RWPE1 (cell line): ENCODE measurements at regions not wholly inside any gene's neighbourhood (a gene's known extent, or its start where the extent isn't known, plus 50 kb on each side); places are given as distances from the start of the nearest gene placed in this dataset.

Source experiments
- CTCF ChIA-PET: fragments of 350-600 bp; sonication (Branson Sonifier 250); formaldehyde crosslinking; extraction: SDS; loops from one replicate; lab custom pipeline; 2021; lab: Yijun Ruan, JAX
- POLR2A ChIA-PET: fragments of 400-600 bp; formaldehyde crosslinking; extraction: SDS; loops from one replicate; lab custom pipeline; 2020; ENCODE audit warnings: antibody characterized with exemption; ENCODE audit not compliant: low non-redundant PET; lab: Yijun Ruan, JAX
- DNase-seq: peaks from one replicate; pipeline ENCODE4 v3.0.0; 2012; ENCODE audit warnings: low spot score
- H3K27ac ChIP-seq: fragments of 450-650 bp; 2 replicates; pipeline ENCODE4 v1.5.1; 2017
- CTCF ChIP-seq: fragments of 450-650 bp; conservative IDR thresholded peaks from 2 replicates; pipeline ENCODE4 v1.5.1; 2017; ENCODE audit warnings: low read depth, mild to moderate bottlenecking

GRCh38 chr7:69198250-69198649 is 400.0 kb upstream of the AUTS2 start:
- CTCF ChIA-PET, result no interaction called here
- no peak for TF ChIP-seq CTCF
- POLR2A ChIA-PET, result no interaction called here
- no peak for DNase-seq
- no peak overlapping the region for H3K27ac ChIP-seq

- CTCF ChIA-PET, result no interaction called here
- no peak for DNase-seq
- POLR2A ChIA-PET, result no interaction called here
- TF ChIP-seq CTCF, result no peak
- H3K27ac ChIP-seq, result no peak overlapping the region
These were observed 399.2 kb upstream of the AUTS2 start for GRCh38 chr7:69199041-69199440.

GRCh38 chr7:69199661-69200060 is 398.6 kb upstream of the AUTS2 start:
- ChIA-PET CTCF (no interaction called here), POLR2A (no interaction called here)
- H3K27ac ChIP-seq, result no peak overlapping the region

GRCh38 chr7:69203871-69204270 is 394.4 kb upstream of the AUTS2 start:
- CTCF ChIA-PET, result no interaction called here
- POLR2A ChIA-PET, result no interaction called here

More at GRCh38 chr7:69199661-69200060, 398.6 kb upstream of the AUTS2 start:
- no peak for DNase-seq
- TF ChIP-seq CTCF, result no peak

GRCh38 chr7:69204943-69205342 is 393.3 kb upstream of the AUTS2 start:
- H3K27ac ChIP-seq, result no peak overlapping the region
- no peak for TF ChIP-seq CTCF
- no peak for DNase-seq
- CTCF ChIA-PET, result interaction anchor here (0.6 kb wide), 1 partner anchor 269 kb away, joined by 3 read pairs; no protein-coding TSS in a partner anchor
- POLR2A ChIA-PET, result no interaction called here

More at GRCh38 chr7:69203871-69204270, 394.4 kb upstream of the AUTS2 start:
- no peak overlapping the region for H3K27ac ChIP-seq
- TF ChIP-seq CTCF, result no peak
- no peak for DNase-seq

GRCh38 chr7:69205581-69205980 is 392.7 kb upstream of the AUTS2 start:
- TF ChIP-seq CTCF, result no peak
- H3K27ac ChIP-seq, result no peak overlapping the region
- CTCF ChIA-PET, result interaction anchor here (0.6 kb wide), 1 partner anchor 268 kb away, joined by 3 read pairs; no protein-coding TSS in a partner anchor
- DNase-seq, result no peak
- POLR2A ChIA-PET, result no interaction called here
